ENCODE measurements at regions not wholly inside any gene's neighbourhood (a gene's known extent, or its start where the extent isn't known, plus 50 kb on each side); places are given as distances from the start of the nearest gene placed in this dataset.
"Not testable (repeated sequence)": the region's sequence is repeated elsewhere in the genome, so short reads cannot be mapped to it uniquely, and the experiment has no call there.

GRCh38 chr5:14025569-14026286 lies 81.2 kb upstream of the DNAH5 start:
- TF ChIP-seq CTCF (IDR thresholded peaks at IDR 0.05; ENCODE audit: insufficient read depth, low read length, poor library complexity, severe bottlenecking): no peak
- DNase-seq (ENCODE audit: extremely low read depth, insufficient read length): no peak
- Histone ChIP-seq H3K36me3 (ENCODE audit: control insufficient read depth, insufficient read depth, low read length) (no peaks in the 10 kb centered on the region), H3K27me3 (replicated peaks; ENCODE audit: control insufficient read depth, insufficient read depth, low read length) (no peaks in the 10 kb centered on the region), H3K4me3 (replicated peaks; ENCODE audit: low read depth, low read length) (no peak overlapping the region)

GRCh38 chr5:14022971-14023370 lies 78.5 kb upstream of the DNAH5 start:
- TF ChIP-seq CTCF (IDR thresholded peaks at IDR 0.05; ENCODE audit: insufficient read depth, low read length, poor library complexity, severe bottlenecking): no peak
- Histone ChIP-seq H3K27me3 (replicated peaks; ENCODE audit: control insufficient read depth, insufficient read depth, low read length) (no peaks in the 10 kb centered on the region), H3K4me3 (replicated peaks; ENCODE audit: low read depth, low read length) (no peak overlapping the region), H3K36me3 (ENCODE audit: control insufficient read depth, insufficient read depth, low read length) (no peaks in the 10 kb centered on the region)
- DNase-seq (ENCODE audit: extremely low read depth, insufficient read length): no peak

GRCh38 chr5:14020944-14021343 lies 76.5 kb upstream of the DNAH5 start:
- not testable (repeated sequence) for H3K36me3 ChIP-seq (ENCODE audit: control insufficient read depth, insufficient read depth, low read length); H3K27me3 ChIP-seq (replicated peaks; ENCODE audit: control insufficient read depth, insufficient read depth, low read length); DNase-seq (ENCODE audit: extremely low read depth, insufficient read length); H3K4me3 ChIP-seq (replicated peaks; ENCODE audit: low read depth, low read length)

- no peak for DNase-seq (ENCODE audit: extremely low read depth, insufficient read length)
- Histone ChIP-seq H3K36me3 (ENCODE audit: control insufficient read depth, insufficient read depth, low read length) (no peaks in the 10 kb centered on the region), H3K27me3 (replicated peaks; ENCODE audit: control insufficient read depth, insufficient read depth, low read length) (no peaks in the 10 kb centered on the region)
Observed at GRCh38 chr5:14019768-14020290, 75.3 kb upstream of the DNAH5 start.

GRCh38 chr5:14017904-14018303 lies 73.4 kb upstream of the DNAH5 start:
- H3K27me3 ChIP-seq (replicated peaks; ENCODE audit: control insufficient read depth, insufficient read depth, low read length): no peaks in the 10 kb centered on the region; the same call in 1 of the 2 replicates
- no peak for DNase-seq (ENCODE audit: extremely low read depth, insufficient read length)

More at GRCh38 chr5:14019768-14020290, 75.3 kb upstream of the DNAH5 start:
- H3K4me3 ChIP-seq (replicated peaks; ENCODE audit: low read depth, low read length): no peak overlapping the region
- TF ChIP-seq CTCF (IDR thresholded peaks at IDR 0.05; ENCODE audit: insufficient read depth, low read length, poor library complexity, severe bottlenecking): no peak

More at GRCh38 chr5:14017904-14018303, 73.4 kb upstream of the DNAH5 start:
- TF ChIP-seq CTCF (IDR thresholded peaks at IDR 0.05; ENCODE audit: insufficient read depth, low read length, poor library complexity, severe bottlenecking): no peak
- Histone ChIP-seq H3K36me3 (ENCODE audit: control insufficient read depth, insufficient read depth, low read length) (no peaks in the 10 kb centered on the region), H3K4me3 (replicated peaks; ENCODE audit: low read depth, low read length) (no peak overlapping the region)
